Thyroid gland (tissue), 4 donors: ENCODE measurements at regions not wholly inside any gene's neighbourhood (a gene's known extent, or its start where the extent isn't known, plus 50 kb on each side); places are given as distances from the start of the nearest gene placed in this dataset.

Source experiments
- POLR2A ChIP-seq, 2 donors: fragments of 450-650 bp; IDR thresholded peaks; one replicate each; pipeline ENCODE4 v1.6.1; 2017; ENCODE audit warnings: antibody characterized with exemption in 2 of 2, mild to moderate bottlenecking in 2 of 2, moderate library complexity in 1 of 2
- TF ChIP-seq, protein P1 (sequence below), 6 experiments: fragments of 200-600 bp in 3 of 6; fragments of 450-650 bp in 3 of 6; sonication (generic) in 3 of 6; IDR thresholded peaks; one replicate each; pipeline ENCODE4 v1.5.1; 2016 to 2019; ENCODE audit warnings: antibody characterized with exemption in 6 of 6, mild to moderate bottlenecking in 2 of 6, inconsistent platforms in 1 of 6, moderate library complexity in 1 of 6

DNA sequence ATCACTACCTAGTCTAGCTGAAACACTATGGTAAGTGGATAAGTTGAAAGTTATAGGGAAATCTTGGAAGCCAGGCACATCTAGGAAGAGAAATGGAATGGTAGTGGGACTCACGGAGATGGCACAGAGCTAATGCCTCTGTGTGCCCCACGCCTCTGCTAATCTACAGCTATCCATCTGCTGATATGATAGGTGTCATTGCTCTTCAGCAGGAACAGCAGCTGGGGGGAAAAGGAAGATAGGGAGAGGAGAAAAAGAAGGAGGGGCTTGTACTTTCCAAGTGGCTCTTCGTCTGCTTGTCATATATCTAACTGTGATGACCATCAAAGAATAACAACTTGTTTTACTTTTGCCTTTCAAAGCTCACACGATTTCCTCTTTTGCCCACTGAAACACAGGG, 1199.1 kb upstream of the SORCS1 start:
- TF ChIP-seq, protein P1, sequence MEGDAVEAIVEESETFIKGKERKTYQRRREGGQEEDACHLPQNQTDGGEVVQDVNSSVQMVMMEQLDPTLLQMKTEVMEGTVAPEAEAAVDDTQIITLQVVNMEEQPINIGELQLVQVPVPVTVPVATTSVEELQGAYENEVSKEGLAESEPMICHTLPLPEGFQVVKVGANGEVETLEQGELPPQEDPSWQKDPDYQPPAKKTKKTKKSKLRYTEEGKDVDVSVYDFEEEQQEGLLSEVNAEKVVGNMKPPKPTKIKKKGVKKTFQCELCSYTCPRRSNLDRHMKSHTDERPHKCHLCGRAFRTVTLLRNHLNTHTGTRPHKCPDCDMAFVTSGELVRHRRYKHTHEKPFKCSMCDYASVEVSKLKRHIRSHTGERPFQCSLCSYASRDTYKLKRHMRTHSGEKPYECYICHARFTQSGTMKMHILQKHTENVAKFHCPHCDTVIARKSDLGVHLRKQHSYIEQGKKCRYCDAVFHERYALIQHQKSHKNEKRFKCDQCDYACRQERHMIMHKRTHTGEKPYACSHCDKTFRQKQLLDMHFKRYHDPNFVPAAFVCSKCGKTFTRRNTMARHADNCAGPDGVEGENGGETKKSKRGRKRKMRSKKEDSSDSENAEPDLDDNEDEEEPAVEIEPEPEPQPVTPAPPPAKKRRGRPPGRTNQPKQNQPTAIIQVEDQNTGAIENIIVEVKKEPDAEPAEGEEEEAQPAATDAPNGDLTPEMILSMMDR (IDR thresholded peaks at IDR 0.05): no peak
- no peak for TF ChIP-seq POLR2A (IDR thresholded peaks at IDR 0.05)
